ENCODE measurements at regions not wholly inside any gene's neighbourhood (a gene's known extent, or its start where the extent isn't known, plus 50 kb on each side); places are given as distances from the start of the nearest gene placed in this dataset.

- Mint-ChIP-seq H3K4me3 (ENCODE audit: unreplicated experiment) (no peak overlapping the region), H3K9me3 (ENCODE audit: unreplicated experiment) (no peaks in the 10 kb centered on the region), H3K4me1 (ENCODE audit: low read depth, unreplicated experiment) (no peaks in the 10 kb centered on the region), H3K27me3 (ENCODE audit: insufficient read depth, unreplicated experiment) (peaks cover 14% of the 10 kb centered on the region), H3K36me3 (ENCODE audit: insufficient read depth, unreplicated experiment) (no peaks in the 10 kb centered on the region), H3K27ac (ENCODE audit: unreplicated experiment) (no peak overlapping the region)
- H3K4me3 ChIP-seq (ENCODE audit: low read depth, low read length) = no peak overlapping the region
- intact Hi-C loops (cut with micrococcal nuclease; ENCODE audit: unreplicated experiment) = no loop called here
- BruUV-seq (replicated peaks) = no TSS peak
- no peaks in the 10 kb centered on the region for H3K9me3 ChIP-seq
- ChIA-PET CTCF (no interaction called here), POLR2A (no interaction called here)
- DNase-seq = no peak
- H3K27me3 ChIP-seq (replicated peaks; ENCODE audit: control insufficient read depth, insufficient read depth, low read length) = no peaks in the 10 kb centered on the region
- no peaks in the 10 kb centered on the region for H3K36me3 ChIP-seq (ENCODE audit: control insufficient read depth, insufficient read depth, low read length)
- H3K4me1 ChIP-seq = no peaks in the 10 kb centered on the region
- no peak for TF ChIP-seq CTCF (IDR thresholded peaks at IDR 0.05; ENCODE audit: insufficient read depth in 1 of 2, low read depth in 1 of 2, low read length in 1 of 2, severe bottlenecking in 1 of 2, unreplicated experiment in 1 of 2)
These were observed 350.2 kb upstream of the SHH start for GRCh38 chr7:156162451-156162850.

GRCh38 chr7:156160811-156161210 lies 348.5 kb upstream of the SHH start:
- H3K4me3 Mint-ChIP-seq (ENCODE audit: unreplicated experiment) = no peak overlapping the region
- H3K27me3 ChIP-seq (replicated peaks; ENCODE audit: control insufficient read depth, insufficient read depth, low read length) = no peaks in the 10 kb centered on the region
- POLR2A ChIA-PET = no interaction called here
- DNase-seq = no peak
- no peak overlapping the region for H3K4me3 ChIP-seq (ENCODE audit: low read depth, low read length)
- H3K27ac Mint-ChIP-seq (ENCODE audit: unreplicated experiment) = no peak overlapping the region
- H3K4me1 Mint-ChIP-seq (ENCODE audit: low read depth, unreplicated experiment) = no peaks in the 10 kb centered on the region
- TF ChIP-seq CTCF (IDR thresholded peaks at IDR 0.05; ENCODE audit: insufficient read depth in 1 of 2, low read depth in 1 of 2, low read length in 1 of 2, severe bottlenecking in 1 of 2, unreplicated experiment in 1 of 2) = no peak
- no peaks in the 10 kb centered on the region for H3K36me3 Mint-ChIP-seq (ENCODE audit: insufficient read depth, unreplicated experiment)
- intact Hi-C loops (cut with micrococcal nuclease; ENCODE audit: unreplicated experiment) = no loop called here
- no peaks in the 10 kb centered on the region for H3K36me3 ChIP-seq (ENCODE audit: control insufficient read depth, insufficient read depth, low read length)
- no peaks in the 10 kb centered on the region for H3K9me3 ChIP-seq
- CTCF ChIA-PET = no interaction called here
- H3K27me3 Mint-ChIP-seq (ENCODE audit: insufficient read depth, unreplicated experiment) = peaks cover 12% of the 10 kb centered on the region
- BruUV-seq (replicated peaks) = no TSS peak
- H3K4me1 ChIP-seq = no peaks in the 10 kb centered on the region
- no peaks in the 10 kb centered on the region for H3K9me3 Mint-ChIP-seq (ENCODE audit: unreplicated experiment)

DNA sequence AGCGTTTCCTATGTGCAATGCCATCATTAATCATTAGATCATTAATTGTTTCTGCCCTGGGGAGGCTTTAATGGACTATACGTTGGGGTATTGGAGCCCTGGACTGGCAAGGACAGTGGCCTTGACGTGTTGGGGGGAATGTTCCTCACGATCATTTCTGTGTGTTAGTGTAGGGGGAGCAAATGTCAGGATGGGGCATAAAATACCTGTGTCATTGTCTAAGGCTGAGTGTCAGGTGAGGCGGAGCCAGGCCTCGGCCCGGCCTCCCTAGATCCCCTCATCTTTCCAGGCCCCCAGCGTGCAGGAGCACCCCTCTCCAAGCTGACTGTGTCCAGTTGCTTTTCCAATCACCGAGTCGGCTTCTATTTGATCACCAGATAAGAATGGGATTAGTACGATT lies 346.4 kb upstream of the SHH start:
- no peak overlapping the region for H3K4me3 ChIP-seq (ENCODE audit: low read depth, low read length)
- H3K27me3 Mint-ChIP-seq (ENCODE audit: insufficient read depth, unreplicated experiment) = peaks cover 9% of the 10 kb centered on the region
- no TSS peak for BruUV-seq (replicated peaks)
- intact Hi-C loops (cut with micrococcal nuclease; ENCODE audit: unreplicated experiment) = loop anchor here (5.0 kb wide), 1 partner anchor 346 kb away; the partner anchor contains the start of gene SHH
- peaks cover under 1% of the 10 kb centered on the region for H3K9me3 Mint-ChIP-seq (ENCODE audit: unreplicated experiment)
- no peaks in the 10 kb centered on the region for H3K27me3 ChIP-seq (replicated peaks; ENCODE audit: control insufficient read depth, insufficient read depth, low read length)
- ChIA-PET POLR2A (no interaction called here), CTCF (interaction anchor here (0.5 kb wide), 1 partner anchor 629 kb away, joined by 6 read pairs; no protein-coding TSS in a partner anchor)
- H3K36me3 ChIP-seq (ENCODE audit: control insufficient read depth, insufficient read depth, low read length) = no peaks in the 10 kb centered on the region
- no peak for TF ChIP-seq CTCF (IDR thresholded peaks at IDR 0.05; ENCODE audit: insufficient read depth in 1 of 2, low read depth in 1 of 2, low read length in 1 of 2, severe bottlenecking in 1 of 2, unreplicated experiment in 1 of 2)
- H3K4me1 ChIP-seq = no peaks in the 10 kb centered on the region
- no peak overlapping the region for H3K4me3 Mint-ChIP-seq (ENCODE audit: unreplicated experiment)
- H3K27ac Mint-ChIP-seq (ENCODE audit: unreplicated experiment) = no peak overlapping the region
- H3K9me3 ChIP-seq = no peaks in the 10 kb centered on the region; the same call in 1 of the 2 replicates
- DNase-seq = no peak
- H3K4me1 Mint-ChIP-seq (ENCODE audit: low read depth, unreplicated experiment) = no peaks in the 10 kb centered on the region
- no peaks in the 10 kb centered on the region for H3K36me3 Mint-ChIP-seq (ENCODE audit: insufficient read depth, unreplicated experiment)
